ENCODE measurements at regions not wholly inside any gene's neighbourhood (a gene's known extent, or its start where the extent isn't known, plus 50 kb on each side); places are given as distances from the start of the nearest gene placed in this dataset.

GRCh38 chr16:86389566-86390328, 120.6 kb upstream of the FOXF1 start:
- H3K27me3 Mint-ChIP-seq: peaks cover 25% of the 10 kb centered on the region
- no peak for ATAC-seq
- no peaks in the 10 kb centered on the region for H3K36me3 Mint-ChIP-seq
- no peak overlapping the region for H3K27ac Mint-ChIP-seq
- no peak overlapping the region for H3K4me3 Mint-ChIP-seq
- no peaks in the 10 kb centered on the region for H3K4me1 Mint-ChIP-seq
- H3K9me3 Mint-ChIP-seq: no peaks in the 10 kb centered on the region

GRCh38 chr16:86390335-86390734, 120.0 kb upstream of the FOXF1 start:
- no peak for ATAC-seq

GRCh38 chr16:86391486-86391885, 118.8 kb upstream of the FOXF1 start:
- H3K4me1 Mint-ChIP-seq: no peaks in the 10 kb centered on the region
- H3K36me3 Mint-ChIP-seq: no peaks in the 10 kb centered on the region
- no peak overlapping the region for H3K27ac Mint-ChIP-seq
- H3K4me3 Mint-ChIP-seq: no peak overlapping the region
- H3K9me3 Mint-ChIP-seq: no peaks in the 10 kb centered on the region
- ATAC-seq: no peak
- peaks cover 16% of the 10 kb centered on the region for H3K27me3 Mint-ChIP-seq

More at GRCh38 chr16:86390335-86390734, 120.0 kb upstream of the FOXF1 start:
- H3K4me3 Mint-ChIP-seq: no peak overlapping the region
- H3K4me1 Mint-ChIP-seq: no peaks in the 10 kb centered on the region
- no peaks in the 10 kb centered on the region for H3K9me3 Mint-ChIP-seq
- no peak overlapping the region for H3K27ac Mint-ChIP-seq
- peaks cover 25% of the 10 kb centered on the region for H3K27me3 Mint-ChIP-seq
- H3K36me3 Mint-ChIP-seq: no peaks in the 10 kb centered on the region

GRCh38 chr16:86391984-86392383, 118.3 kb upstream of the FOXF1 start:
- Mint-ChIP-seq H3K36me3 (no peaks in the 10 kb centered on the region), H3K4me1 (no peaks in the 10 kb centered on the region), H3K4me3 (no peak overlapping the region), H3K27me3 (peaks cover 14% of the 10 kb centered on the region), H3K27ac (no peak overlapping the region), H3K9me3 (no peaks in the 10 kb centered on the region)
- ATAC-seq: no peak

GRCh38 chr16:86392436-86393152, 117.7 kb upstream of the FOXF1 start:
- H3K4me1 Mint-ChIP-seq: no peaks in the 10 kb centered on the region
- H3K27me3 Mint-ChIP-seq: peaks cover 12% of the 10 kb centered on the region
- no peaks in the 10 kb centered on the region for H3K9me3 Mint-ChIP-seq
- H3K36me3 Mint-ChIP-seq: no peaks in the 10 kb centered on the region
- H3K27ac Mint-ChIP-seq: no peak overlapping the region
- no peak overlapping the region for H3K4me3 Mint-ChIP-seq
- no peak for ATAC-seq

GRCh38 chr16:86393907-86394626, 116.3 kb upstream of the FOXF1 start:
- ATAC-seq: no peak
- Mint-ChIP-seq H3K4me1 (no peaks in the 10 kb centered on the region), H3K9me3 (no peaks in the 10 kb centered on the region), H3K36me3 (no peaks in the 10 kb centered on the region), H3K27me3 (no peaks in the 10 kb centered on the region), H3K4me3 (no peak overlapping the region), H3K27ac (no peak overlapping the region)

GRCh38 chr16:86395477-86395876, 114.8 kb upstream of the FOXF1 start:
- ATAC-seq: no peak
- no peaks in the 10 kb centered on the region for H3K36me3 Mint-ChIP-seq
- no peak overlapping the region for H3K27ac Mint-ChIP-seq
- H3K9me3 Mint-ChIP-seq: no peaks in the 10 kb centered on the region
- no peaks in the 10 kb centered on the region for H3K4me1 Mint-ChIP-seq
- H3K4me3 Mint-ChIP-seq: no peak overlapping the region
- no peaks in the 10 kb centered on the region for H3K27me3 Mint-ChIP-seq

GRCh38 chr16:86396422-86396821, 113.9 kb upstream of the FOXF1 start:
- Mint-ChIP-seq H3K4me1 (no peaks in the 10 kb centered on the region), H3K36me3 (no peaks in the 10 kb centered on the region), H3K4me3 (no peak overlapping the region), H3K27ac (no peak overlapping the region), H3K27me3 (no peaks in the 10 kb centered on the region), H3K9me3 (no peaks in the 10 kb centered on the region)
- ATAC-seq: no peak

- Mint-ChIP-seq H3K9me3 (no peaks in the 10 kb centered on the region), H3K27ac (no peak overlapping the region), H3K27me3 (no peaks in the 10 kb centered on the region), H3K4me3 (no peak overlapping the region), H3K4me1 (no peaks in the 10 kb centered on the region), H3K36me3 (no peaks in the 10 kb centered on the region)
- ATAC-seq: no peak
Observed at GRCh38 chr16:86396901-86397311, 113.4 kb upstream of the FOXF1 start.

- Mint-ChIP-seq H3K4me1 (no peaks in the 10 kb centered on the region), H3K9me3 (no peaks in the 10 kb centered on the region), H3K27ac (no peak overlapping the region), H3K36me3 (no peaks in the 10 kb centered on the region), H3K27me3 (no peaks in the 10 kb centered on the region), H3K4me3 (no peak overlapping the region)
- no peak for ATAC-seq
Observed at GRCh38 chr16:86398201-86398600, 112.1 kb upstream of the FOXF1 start.

- ATAC-seq: no peak
- Mint-ChIP-seq H3K27ac (no peak overlapping the region), H3K27me3 (no peaks in the 10 kb centered on the region), H3K4me1 (no peaks in the 10 kb centered on the region), H3K36me3 (no peaks in the 10 kb centered on the region), H3K9me3 (no peaks in the 10 kb centered on the region), H3K4me3 (no peak overlapping the region)
Observed at GRCh38 chr16:86398622-86399021, 111.7 kb upstream of the FOXF1 start.

GRCh38 chr16:86401126-86401525, 109.2 kb upstream of the FOXF1 start:
- Mint-ChIP-seq H3K27ac (no peak overlapping the region), H3K4me3 (no peak overlapping the region), H3K36me3 (no peaks in the 10 kb centered on the region), H3K9me3 (no peaks in the 10 kb centered on the region), H3K27me3 (peaks cover 12% of the 10 kb centered on the region), H3K4me1 (no peaks in the 10 kb centered on the region)
- ATAC-seq: no peak

- no peaks in the 10 kb centered on the region for H3K4me1 Mint-ChIP-seq
- ATAC-seq: no peak
- H3K9me3 Mint-ChIP-seq: no peaks in the 10 kb centered on the region
Observed at GRCh38 chr16:86403085-86403484, 107.2 kb upstream of the FOXF1 start.

GRCh38 chr16:86403541-86404163, 106.7 kb upstream of the FOXF1 start:
- no peak for ATAC-seq
- peaks cover 24% of the 10 kb centered on the region for H3K27me3 Mint-ChIP-seq
- H3K9me3 Mint-ChIP-seq: no peaks in the 10 kb centered on the region
- H3K36me3 Mint-ChIP-seq: no peaks in the 10 kb centered on the region
- H3K4me1 Mint-ChIP-seq: no peaks in the 10 kb centered on the region
- no peak overlapping the region for H3K4me3 Mint-ChIP-seq
- H3K27ac Mint-ChIP-seq: no peak overlapping the region

More at GRCh38 chr16:86403085-86403484, 107.2 kb upstream of the FOXF1 start:
- H3K36me3 Mint-ChIP-seq: no peaks in the 10 kb centered on the region
- peaks cover 19% of the 10 kb centered on the region for H3K27me3 Mint-ChIP-seq
- H3K4me3 Mint-ChIP-seq: no peak overlapping the region
- H3K27ac Mint-ChIP-seq: no peak overlapping the region

GRCh38 chr16:86404678-86405077, 105.6 kb upstream of the FOXF1 start:
- no peaks in the 10 kb centered on the region for H3K36me3 Mint-ChIP-seq
- no peaks in the 10 kb centered on the region for H3K9me3 Mint-ChIP-seq
- peaks cover 34% of the 10 kb centered on the region for H3K27me3 Mint-ChIP-seq
- H3K27ac Mint-ChIP-seq: no peak overlapping the region
- no peak overlapping the region for H3K4me3 Mint-ChIP-seq
- no peak for ATAC-seq
- H3K4me1 Mint-ChIP-seq: no peaks in the 10 kb centered on the region

Data from stimulated activated memory B cell treated with anti-CD40 and anti-IgM and Interleukin-4, amounts not matched to agents 10 μg/mL and 1 μg/mL and 100 μg/mL, for 72 hours (primary cell).